WTC11 (cell line): ENCODE measurements at regions not wholly inside any gene's neighbourhood (a gene's known extent, or its start where the extent isn't known, plus 50 kb on each side); places are given as distances from the start of the nearest gene placed in this dataset.
"Not testable (repeated sequence)": the region's sequence is repeated elsewhere in the genome, so short reads cannot be mapped to it uniquely, and the experiment has no call there.

Source experiments
- CBFB ChIP-seq: sonication (generic); formaldehyde crosslinking; IDR thresholded peaks from 2 replicates; pipeline ENCODE4 v1.8.1; 2022; ENCODE audit warnings: mild to moderate bottlenecking, low read depth, missing genetic modification reagents
- ESRRA ChIP-seq: sonication (generic); formaldehyde crosslinking; IDR thresholded peaks from 2 replicates; pipeline ENCODE4 v1.8.1; 2022; ENCODE audit warnings: mild to moderate bottlenecking, missing genetic modification reagents, borderline replicate concordance
- SMAD3 ChIP-seq: sonication (generic); formaldehyde crosslinking; IDR thresholded peaks from 2 replicates; pipeline ENCODE4 v1.8.0; 2022; ENCODE audit warnings: missing genetic modification reagents, mild to moderate bottlenecking, borderline replicate concordance
- SP1 ChIP-seq: sonication (generic); formaldehyde crosslinking; conservative IDR thresholded peaks from 2 replicates; pipeline ENCODE4 v1.8.1; 2022; ENCODE audit warnings: missing genetic modification reagents
- ZNF263 ChIP-seq: sonication (generic); formaldehyde crosslinking; IDR thresholded peaks from 2 replicates; pipeline ENCODE4 v1.8.1; 2022; ENCODE audit warnings: low read depth, mild to moderate bottlenecking, moderate library complexity, missing genetic modification reagents
- TF ChIP-seq, protein P1 (sequence below): fragments of 200-600 bp; IDR thresholded peaks from 2 replicates; pipeline ENCODE4 v1.8.0; 2022; ENCODE audit warnings: antibody characterized with exemption
- TF ChIP-seq, protein P2 (sequence below): sonication (generic); formaldehyde crosslinking; IDR thresholded peaks from 2 replicates; pipeline ENCODE4 v1.8.1; 2023; ENCODE audit warnings: mild to moderate bottlenecking, missing genetic modification reagents, moderate library complexity

DNA sequence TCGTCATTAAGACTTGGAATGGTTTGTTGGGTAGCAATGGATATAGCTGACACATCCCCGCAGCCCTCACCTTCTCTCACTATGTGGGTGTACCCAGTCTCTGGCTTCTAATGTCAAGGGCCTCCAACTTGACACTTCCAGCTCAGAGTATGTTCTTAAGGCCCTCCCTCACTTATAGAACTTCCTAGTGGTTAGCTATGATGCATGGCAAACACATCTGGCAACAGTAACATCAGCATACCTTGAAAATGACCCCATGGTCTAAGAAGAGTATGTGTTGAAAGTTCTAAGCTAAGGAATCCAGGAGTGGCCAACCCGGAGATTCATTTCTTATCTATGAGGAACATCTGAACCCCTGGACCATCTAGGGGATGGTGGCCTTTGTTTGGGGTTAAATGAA lies 151.2 kb downstream of the GTF2IRD2B start:
- TF ChIP-seq, protein P1, sequence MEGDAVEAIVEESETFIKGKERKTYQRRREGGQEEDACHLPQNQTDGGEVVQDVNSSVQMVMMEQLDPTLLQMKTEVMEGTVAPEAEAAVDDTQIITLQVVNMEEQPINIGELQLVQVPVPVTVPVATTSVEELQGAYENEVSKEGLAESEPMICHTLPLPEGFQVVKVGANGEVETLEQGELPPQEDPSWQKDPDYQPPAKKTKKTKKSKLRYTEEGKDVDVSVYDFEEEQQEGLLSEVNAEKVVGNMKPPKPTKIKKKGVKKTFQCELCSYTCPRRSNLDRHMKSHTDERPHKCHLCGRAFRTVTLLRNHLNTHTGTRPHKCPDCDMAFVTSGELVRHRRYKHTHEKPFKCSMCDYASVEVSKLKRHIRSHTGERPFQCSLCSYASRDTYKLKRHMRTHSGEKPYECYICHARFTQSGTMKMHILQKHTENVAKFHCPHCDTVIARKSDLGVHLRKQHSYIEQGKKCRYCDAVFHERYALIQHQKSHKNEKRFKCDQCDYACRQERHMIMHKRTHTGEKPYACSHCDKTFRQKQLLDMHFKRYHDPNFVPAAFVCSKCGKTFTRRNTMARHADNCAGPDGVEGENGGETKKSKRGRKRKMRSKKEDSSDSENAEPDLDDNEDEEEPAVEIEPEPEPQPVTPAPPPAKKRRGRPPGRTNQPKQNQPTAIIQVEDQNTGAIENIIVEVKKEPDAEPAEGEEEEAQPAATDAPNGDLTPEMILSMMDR = not testable (repeated sequence)
- not testable (repeated sequence) for TF ChIP-seq SMAD3 (CRISPR knock-in tag); SP1 (CRISPR knock-in tag); CBFB (CRISPR knock-in tag); ESRRA; ZNF263
- TF ChIP-seq, protein P2, sequence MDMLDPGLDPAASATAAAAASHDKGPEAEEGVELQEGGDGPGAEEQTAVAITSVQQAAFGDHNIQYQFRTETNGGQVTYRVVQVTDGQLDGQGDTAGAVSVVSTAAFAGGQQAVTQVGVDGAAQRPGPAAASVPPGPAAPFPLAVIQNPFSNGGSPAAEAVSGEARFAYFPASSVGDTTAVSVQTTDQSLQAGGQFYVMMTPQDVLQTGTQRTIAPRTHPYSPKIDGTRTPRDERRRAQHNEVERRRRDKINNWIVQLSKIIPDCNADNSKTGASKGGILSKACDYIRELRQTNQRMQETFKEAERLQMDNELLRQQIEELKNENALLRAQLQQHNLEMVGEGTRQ = not testable (repeated sequence)
